ENCODE measurements at regions not wholly inside any gene's neighbourhood (a gene's known extent, or its start where the extent isn't known, plus 50 kb on each side); places are given as distances from the start of the nearest gene placed in this dataset.

DNA sequence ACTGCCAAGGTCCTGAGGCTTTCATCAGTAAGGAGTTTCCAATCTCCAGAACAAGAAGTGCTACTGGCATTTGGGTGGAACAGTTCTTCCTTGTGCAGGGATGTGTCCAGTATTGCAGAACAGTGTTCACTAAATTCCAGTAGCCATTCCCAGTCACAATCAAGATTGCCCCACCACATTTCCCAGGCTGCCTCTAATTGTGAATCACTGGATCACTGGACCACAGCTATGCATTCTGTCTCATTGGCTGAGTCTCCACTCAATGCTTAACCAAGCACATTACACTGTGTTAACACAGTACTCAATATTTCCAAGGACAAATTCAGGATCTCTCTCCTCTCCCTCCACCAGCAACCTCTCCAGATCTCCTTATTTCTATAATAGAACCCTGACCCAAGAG, 160.2 kb upstream of the CCDC150 start:
- no peak for DNase-seq
- no peaks in the 10 kb centered on the region for H3K27me3 ChIP-seq (ENCODE audit: insufficient read depth, low read length)
- H3K4me3 Mint-ChIP-seq = no peak overlapping the region
- no peak overlapping the region for H3K4ac ChIP-seq (ENCODE audit: low read depth, low read length)
- H3K4me1 ChIP-seq (ENCODE audit: insufficient read depth, low read length) = no peaks in the 10 kb centered on the region
- H3K79me2 ChIP-seq (ENCODE audit: insufficient read depth, low read length) = no peaks in the 10 kb centered on the region
- H2BK12ac ChIP-seq (ENCODE audit: insufficient read length, low read depth, low read length) = no peak overlapping the region
- H3K27me3 Mint-ChIP-seq (ENCODE audit: low read depth) = no peaks in the 10 kb centered on the region
- no peak overlapping the region for H2BK20ac ChIP-seq (ENCODE audit: low read depth, low read length, poor library complexity, severe bottlenecking)
- H4K5ac ChIP-seq (ENCODE audit: insufficient read length, low read depth, low read length) = no peak overlapping the region
- no peaks in the 10 kb centered on the region for H3K9me3 ChIP-seq (ENCODE audit: control insufficient read depth, low read depth, low read length)
- H2BK5ac ChIP-seq (ENCODE audit: insufficient read length, low read length) = no peak overlapping the region
- no peaks in the 10 kb centered on the region for H3K23me2 ChIP-seq (ENCODE audit: insufficient read length, low read depth, low read length, poor library complexity, severe bottlenecking)
- H2AK5ac ChIP-seq (ENCODE audit: insufficient read length, low read length) = no peak overlapping the region
- no peak overlapping the region for H4K8ac ChIP-seq (replicated peaks; ENCODE audit: insufficient read length, low read depth, low read length)
- H4K20me1 ChIP-seq (ENCODE audit: control insufficient read depth, insufficient read depth, insufficient read length) = no peaks in the 10 kb centered on the region
- H2BK15ac ChIP-seq (ENCODE audit: low read depth, low read length) = no peak overlapping the region
- no peak overlapping the region for H2BK120ac ChIP-seq (ENCODE audit: low read depth, low read length, poor library complexity, severe bottlenecking)
- H3T11ph ChIP-seq (ENCODE audit: low read length) = no peak overlapping the region
- H3K14ac ChIP-seq (ENCODE audit: insufficient read depth, low read length) = no peak overlapping the region
- H3K36me3 Mint-ChIP-seq (ENCODE audit: insufficient read depth in 1 of 3, low read depth in 3 of 3) = no peaks in the 10 kb centered on the region; a peak in 1 of 7 replicates
- H3K18ac ChIP-seq (ENCODE audit: insufficient read length, low read depth, low read length) = no peak overlapping the region
- H3K4me2 ChIP-seq (ENCODE audit: insufficient read depth, insufficient read length, low read length) = no peak overlapping the region
- H3K27ac Mint-ChIP-seq = no peak overlapping the region
- no peak overlapping the region for H3K9ac ChIP-seq (ENCODE audit: extremely low read depth, insufficient read length, low read length)
- no peaks in the 10 kb centered on the region for H3K9me3 Mint-ChIP-seq
- H3K27ac ChIP-seq (ENCODE audit: insufficient read length, low read depth, low read length) = no peak overlapping the region
- no peak for TF ChIP-seq CTCF (conservative IDR thresholded peaks at IDR 0.05)
- no peak overlapping the region for H4K91ac ChIP-seq (ENCODE audit: insufficient read length, low read depth, low read length)
- H3K79me1 ChIP-seq (ENCODE audit: insufficient read depth, low read depth, low read length, poor library complexity, severe bottlenecking) = no peaks in the 10 kb centered on the region
- H2AFZ ChIP-seq (ENCODE audit: low read length) = no peak overlapping the region
- H3K23ac ChIP-seq (ENCODE audit: insufficient read length, low read depth, low read length) = no peak overlapping the region
- H3K56ac ChIP-seq (ENCODE audit: insufficient read length, low read depth, low read length) = no peak overlapping the region
- H3K4me1 Mint-ChIP-seq = no peaks in the 10 kb centered on the region

Data from H9 (cell line).